Mucosa of gallbladder (tissue), 1 donor: ENCODE measurements at regions not wholly inside any gene's neighbourhood (a gene's known extent, or its start where the extent isn't known, plus 50 kb on each side); places are given as distances from the start of the nearest gene placed in this dataset.
"Not testable (repeated sequence)": the region's sequence is repeated elsewhere in the genome, so short reads cannot be mapped to it uniquely, and the experiment has no call there.

Experiments used
- DNase-seq: peaks from one replicate; pipeline ENCODE4 v3.0.0-alpha.2; 2020; ENCODE audit warnings: low spot score
- donor health status: DM: no; HTN: no; CAD: no.

- no peak for DNase-seq
Observed at GRCh38 chr1:191498318-191498717, 659.9 kb upstream of the RGS18 start.

GRCh38 chr1:191498825-191499224, 659.4 kb upstream of the RGS18 start:
- DNase-seq: no peak

- no peak for DNase-seq
Observed at GRCh38 chr1:191504999-191505398, 653.3 kb upstream of the RGS18 start.

- no peak for DNase-seq
Observed at GRCh38 chr1:191508239-191508638, 650.0 kb upstream of the RGS18 start.

GRCh38 chr1:191511480-191511879, 646.8 kb upstream of the RGS18 start:
- not testable (repeated sequence) for DNase-seq

GRCh38 chr1:191517826-191518225, 640.4 kb upstream of the RGS18 start:
- no peak for DNase-seq

GRCh38 chr1:191519519-191519918, 638.7 kb upstream of the RGS18 start:
- DNase-seq: no peak

GRCh38 chr1:191520345-191520744, 637.9 kb upstream of the RGS18 start:
- DNase-seq: no peak

- not testable (repeated sequence) for DNase-seq
Observed at GRCh38 chr1:191525944-191526343, 632.3 kb upstream of the RGS18 start.

- DNase-seq: no peak
Observed at GRCh38 chr1:191528275-191528674, 630.0 kb upstream of the RGS18 start.

GRCh38 chr1:191530928-191531327, 627.3 kb upstream of the RGS18 start:
- no peak for DNase-seq

GRCh38 chr1:191533254-191533653, 625.0 kb upstream of the RGS18 start:
- no peak for DNase-seq

- DNase-seq: no peak
Observed at GRCh38 chr1:191536791-191537429, 621.4 kb upstream of the RGS18 start.

GRCh38 chr1:191541758-191542157, 616.5 kb upstream of the RGS18 start:
- no peak for DNase-seq

- DNase-seq: no peak
Observed at GRCh38 chr1:191542444-191542843, 615.8 kb upstream of the RGS18 start.

GRCh38 chr1:191546803-191547202, 611.5 kb upstream of the RGS18 start:
- no peak for DNase-seq

GRCh38 chr1:191551019-191551418, 607.2 kb upstream of the RGS18 start:
- no peak for DNase-seq

GRCh38 chr1:191558379-191558778, 599.9 kb upstream of the RGS18 start:
- no peak for DNase-seq

GRCh38 chr1:191561276-191561675, 597.0 kb upstream of the RGS18 start:
- DNase-seq: no peak

GRCh38 chr1:191564275-191564674, 594.0 kb upstream of the RGS18 start:
- no peak for DNase-seq

GRCh38 chr1:191572479-191572878, 585.8 kb upstream of the RGS18 start:
- no peak for DNase-seq

- no peak for DNase-seq
Observed at GRCh38 chr1:191575180-191575579, 583.1 kb upstream of the RGS18 start.

GRCh38 chr1:191575746-191576145, 582.5 kb upstream of the RGS18 start:
- no peak for DNase-seq

GRCh38 chr1:191577213-191577612, 581.0 kb upstream of the RGS18 start:
- DNase-seq: no peak
